SK-N-MC (cell line): ENCODE measurements at regions not wholly inside any gene's neighbourhood (a gene's known extent, or its start where the extent isn't known, plus 50 kb on each side); places are given as distances from the start of the nearest gene placed in this dataset.

ENCODE experiments used
- EZH2 ChIP-seq: fragments of 200-600 bp; sonication (generic); IDR thresholded peaks from one replicate; pipeline ENCODE4 v1.6.1; 2017; ENCODE audit warnings: antibody characterized with exemption
- FOXP2 ChIP-seq: optimal IDR thresholded peaks from 2 replicates; pipeline ENCODE3; 2011; ENCODE audit warnings: mild to moderate bottlenecking, moderate library complexity; ENCODE audit not compliant: insufficient read depth; ENCODE audit errors: extremely low read length, control extremely low read depth
- POLR2AphosphoS5 ChIP-seq: IDR thresholded peaks from 2 replicates; pipeline ENCODE4 v1.6.1; 2012; ENCODE audit warnings: mild to moderate bottlenecking, low read depth, low read length, borderline replicate concordance

DNA sequence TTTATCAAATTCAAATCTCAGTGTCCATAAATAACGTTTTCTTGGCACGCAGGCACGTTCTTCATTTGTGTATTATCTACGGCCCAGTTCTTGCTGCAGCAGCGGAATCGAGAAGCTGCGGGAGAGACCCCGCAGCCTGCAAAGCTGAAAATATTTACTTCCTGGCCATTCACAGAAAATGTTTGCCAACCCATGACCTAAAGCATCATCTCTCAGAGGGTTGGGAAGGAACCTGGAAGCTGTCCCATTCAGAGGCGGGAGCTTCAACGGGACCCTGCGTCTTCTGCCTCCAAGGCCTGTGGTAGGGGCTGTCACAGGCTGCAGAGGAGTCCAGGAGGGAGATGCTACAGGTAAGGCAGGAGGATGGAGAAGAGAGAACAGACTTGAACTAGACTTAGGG lies 319.2 kb downstream of the MN1 start:
- TF ChIP-seq POLR2AphosphoS5 (no peak), EZH2 (no peak), FOXP2 (no peak)
